Uterus (tissue), 2 donors: ENCODE measurements at regions not wholly inside any gene's neighbourhood (a gene's known extent, or its start where the extent isn't known, plus 50 kb on each side); places are given as distances from the start of the nearest gene placed in this dataset.
"Not testable (repeated sequence)": the region's sequence is repeated elsewhere in the genome, so short reads cannot be mapped to it uniquely, and the experiment has no call there.

Source experiments
- CTCF ChIP-seq, 4 experiments: fragments of 200-600 bp in 2 of 4; fragments of 450-650 bp in 2 of 4; sonication (generic) in 2 of 4; IDR thresholded peaks; one replicate each; pipeline ENCODE4 v1.5.1; 2016 to 2019; ENCODE audit warnings: antibody characterized with exemption in 4 of 4, mild to moderate bottlenecking in 2 of 4, moderate library complexity in 1 of 4
- POLR2A ChIP-seq, 2 donors: fragments of 450-650 bp; IDR thresholded peaks; one replicate each; pipeline ENCODE4 v1.6.1; 2016; ENCODE audit warnings: antibody characterized with exemption in 2 of 2, mild to moderate bottlenecking in 1 of 2, moderate library complexity in 1 of 2

- TF ChIP-seq POLR2A, CTCF (IDR thresholded peaks at IDR 0.05): not testable (repeated sequence)
Measured at GRCh38 chr1:221285458-221286210, 406.4 kb downstream of the HLX start.
